HG03457 (cell line): ENCODE measurements at regions not wholly inside any gene's neighbourhood (a gene's known extent, or its start where the extent isn't known, plus 50 kb on each side); places are given as distances from the start of the nearest gene placed in this dataset.

Source experiments
- ATAC-seq: cut with Tn5 transposase; IDR thresholded peaks from one replicate; pipeline ENCODE4 v1.9.1; 2021; ENCODE audit warnings: moderate number of reproducible peaks; ENCODE audit not compliant: unreplicated experiment

DNA sequence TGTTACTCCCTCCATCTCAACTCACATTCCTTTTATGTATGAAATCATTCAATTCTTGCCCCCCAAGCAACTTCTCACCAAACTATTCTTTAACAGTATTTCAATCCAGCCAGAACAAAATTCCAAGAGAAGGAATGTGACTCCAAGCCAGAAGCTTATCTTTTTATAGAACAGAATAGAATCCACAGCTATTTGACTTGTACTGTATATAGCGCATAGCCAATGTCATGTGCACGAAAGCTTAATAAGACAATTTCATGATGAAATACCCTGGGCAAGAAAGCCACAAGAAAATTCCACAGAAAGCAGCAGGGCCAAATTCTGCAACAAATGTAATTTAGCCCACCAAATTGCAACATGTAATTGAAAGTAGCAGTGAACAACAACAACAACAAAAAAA lies 127.6 kb upstream of the UBE2E2 start:
- no peak for ATAC-seq

GRCh38 chr3:23076437-23076836 lies 126.7 kb upstream of the UBE2E2 start:
- no peak for ATAC-seq

DNA sequence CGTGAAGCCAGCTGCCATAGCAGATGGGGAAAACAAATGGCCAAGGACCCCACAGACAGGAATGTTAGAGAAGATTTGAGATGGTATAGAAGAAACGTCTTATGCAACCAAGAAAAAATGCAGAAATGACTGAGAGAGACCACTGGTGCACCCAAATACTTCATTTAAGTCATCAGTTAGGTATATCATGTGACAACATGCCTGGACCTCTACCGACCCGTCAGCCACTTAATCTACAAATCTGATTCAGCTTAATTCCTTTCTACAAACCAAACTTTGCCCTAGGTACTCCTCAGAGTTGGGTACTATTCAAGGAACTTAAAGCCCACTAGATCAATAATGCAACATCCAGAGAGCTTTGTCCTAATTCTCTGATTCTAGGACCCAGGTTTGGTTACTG lies 126.0 kb upstream of the UBE2E2 start:
- no peak for ATAC-seq

GRCh38 chr3:23078735-23079134 lies 124.4 kb upstream of the UBE2E2 start:
- ATAC-seq: no peak

DNA sequence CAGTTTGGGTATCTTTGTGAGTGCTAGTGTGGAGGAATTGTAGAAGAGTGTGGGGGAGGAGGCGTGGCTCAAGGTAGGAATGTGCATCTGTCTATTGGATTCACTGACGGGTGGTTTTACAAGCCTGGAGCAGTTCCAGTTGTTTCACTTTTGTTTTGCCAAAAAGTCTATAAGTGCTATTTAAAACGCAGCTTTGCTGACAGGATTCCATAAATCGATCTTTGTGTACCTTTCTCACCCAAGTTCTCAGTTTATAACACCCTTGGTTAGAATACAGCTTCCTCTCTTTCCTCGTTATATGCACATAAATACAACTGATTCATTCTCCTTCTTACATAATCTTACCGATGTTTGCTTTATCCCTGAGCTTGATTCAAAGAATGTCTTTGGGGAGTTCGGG lies 123.2 kb upstream of the UBE2E2 start:
- ATAC-seq: no peak

DNA sequence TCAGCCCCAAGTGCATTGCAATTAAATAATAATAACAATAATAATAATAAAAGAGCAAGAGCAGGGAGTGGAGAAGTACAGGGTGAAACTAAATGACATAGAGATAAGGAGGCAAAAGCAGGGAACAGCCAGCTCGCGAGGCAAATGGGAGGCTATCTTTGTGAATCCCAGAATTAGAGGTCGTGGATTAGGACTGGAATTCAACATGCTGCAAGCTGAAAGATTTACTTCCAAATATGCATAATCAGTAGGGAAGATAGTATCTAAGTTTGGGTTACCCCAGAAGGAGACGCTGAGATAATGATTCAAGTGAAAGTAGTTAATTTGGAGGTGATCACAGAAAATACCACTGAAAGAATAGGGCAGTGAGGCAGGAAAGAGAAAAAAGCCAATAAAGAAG lies 119.4 kb upstream of the UBE2E2 start:
- ATAC-seq: no peak

- ATAC-seq: no peak
Measured at GRCh38 chr3:23084367-23084766, 118.8 kb upstream of the UBE2E2 start.

DNA sequence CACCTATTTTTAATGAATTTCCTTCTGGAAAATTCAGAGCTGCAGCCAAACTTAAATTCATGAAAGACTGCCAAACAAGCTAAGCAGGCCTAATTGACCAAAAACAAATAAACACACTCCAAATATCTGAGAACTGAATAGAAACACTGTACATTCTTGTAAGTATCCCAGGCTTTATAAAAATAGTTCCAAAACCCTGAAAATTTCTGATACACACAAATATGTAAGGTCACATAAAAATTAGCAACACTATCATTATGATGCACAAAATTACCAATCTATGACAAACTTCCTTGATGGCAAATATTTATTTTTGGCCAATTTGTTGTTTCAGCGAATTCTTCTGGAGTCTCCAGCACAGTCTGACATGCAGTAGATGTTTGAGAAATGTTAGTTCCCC lies 117.9 kb upstream of the UBE2E2 start:
- no peak for ATAC-seq

- no peak for ATAC-seq
Measured at GRCh38 chr3:23086331-23086730, 116.8 kb upstream of the UBE2E2 start.

DNA sequence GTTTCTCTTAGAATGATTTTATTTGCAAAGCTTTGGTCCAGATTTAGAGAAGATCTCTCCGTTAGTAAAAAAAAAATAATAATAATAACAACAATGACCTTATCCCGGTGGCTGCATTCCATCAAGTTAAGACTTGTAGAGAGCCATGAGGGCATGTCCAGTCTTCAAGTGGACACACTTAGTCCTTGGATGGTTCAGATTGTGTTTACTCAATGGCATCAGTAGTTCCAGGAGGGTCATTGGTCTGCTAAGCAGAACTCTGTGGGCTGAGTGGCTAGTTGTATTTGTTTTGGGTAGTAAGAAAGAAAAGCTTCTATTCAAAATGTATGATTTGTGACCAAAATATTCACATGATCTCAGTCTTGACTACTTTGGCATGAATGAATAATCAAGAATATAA lies 116.3 kb upstream of the UBE2E2 start:
- ATAC-seq: no peak

DNA sequence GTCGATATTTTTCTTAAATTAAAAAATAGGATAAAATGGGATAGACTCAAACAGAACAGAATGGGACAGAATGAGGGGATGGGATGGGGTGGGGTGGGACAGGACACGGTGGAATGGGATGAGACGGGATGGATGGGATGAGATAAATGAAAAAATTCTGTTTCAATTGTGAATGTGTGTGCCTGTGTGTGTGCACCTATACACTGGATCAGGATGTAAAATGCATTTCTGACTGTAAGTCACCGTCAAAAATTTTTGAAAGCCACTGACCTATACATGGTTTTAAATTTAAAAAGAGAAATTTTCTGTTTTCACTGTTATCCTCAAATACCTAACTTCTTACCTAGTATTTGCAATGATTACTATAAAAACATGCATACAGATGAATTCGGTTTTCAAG lies 108.7 kb upstream of the UBE2E2 start:
- no peak for ATAC-seq

GRCh38 chr3:23094890-23095462 lies 108.2 kb upstream of the UBE2E2 start:
- ATAC-seq: no peak

DNA sequence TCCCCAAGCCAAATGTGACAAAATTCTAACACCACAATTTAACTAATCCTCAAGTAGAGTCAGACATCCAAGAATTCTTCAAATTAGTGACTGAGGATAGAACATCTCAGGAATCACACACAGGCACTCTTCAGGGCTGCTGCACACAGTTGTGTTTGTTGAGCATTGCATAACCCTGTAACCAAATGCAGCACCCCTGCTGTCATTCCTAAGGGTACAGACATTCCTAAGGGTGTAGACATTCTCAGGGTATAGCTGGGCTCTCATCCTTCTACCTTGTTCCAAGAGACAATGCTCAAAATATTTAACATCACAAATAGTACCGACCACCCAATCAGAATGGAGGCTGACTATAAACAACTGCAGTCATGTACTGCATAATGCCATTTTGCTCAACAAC lies 107.1 kb upstream of the UBE2E2 start:
- no peak for ATAC-seq

GRCh38 chr3:23099021-23099420 lies 104.1 kb upstream of the UBE2E2 start:
- ATAC-seq: no peak

- no peak for ATAC-seq
Measured at GRCh38 chr3:23099677-23100076, 103.5 kb upstream of the UBE2E2 start.

DNA sequence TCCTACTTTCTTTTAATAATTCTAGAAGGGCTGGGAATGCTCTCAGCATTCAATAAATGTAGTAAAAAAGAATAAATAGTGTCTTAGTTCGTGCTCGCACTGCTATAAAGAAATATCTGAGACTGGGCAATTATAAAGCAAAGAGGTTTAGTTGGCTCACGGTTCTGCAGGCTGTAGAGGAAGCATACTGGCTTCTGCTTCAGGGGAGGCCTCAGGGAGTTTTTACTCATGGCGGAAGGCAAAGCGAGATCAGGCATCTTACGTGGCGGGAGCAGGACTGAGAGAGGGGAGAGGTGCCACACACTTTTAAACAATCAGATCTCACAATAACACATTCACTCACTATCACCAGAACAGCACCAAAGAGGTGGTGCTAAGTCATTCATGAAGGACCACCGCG lies 103.0 kb upstream of the UBE2E2 start:
- ATAC-seq: no peak

GRCh38 chr3:23103764-23104163 lies 99.4 kb upstream of the UBE2E2 start:
- ATAC-seq: no peak

DNA sequence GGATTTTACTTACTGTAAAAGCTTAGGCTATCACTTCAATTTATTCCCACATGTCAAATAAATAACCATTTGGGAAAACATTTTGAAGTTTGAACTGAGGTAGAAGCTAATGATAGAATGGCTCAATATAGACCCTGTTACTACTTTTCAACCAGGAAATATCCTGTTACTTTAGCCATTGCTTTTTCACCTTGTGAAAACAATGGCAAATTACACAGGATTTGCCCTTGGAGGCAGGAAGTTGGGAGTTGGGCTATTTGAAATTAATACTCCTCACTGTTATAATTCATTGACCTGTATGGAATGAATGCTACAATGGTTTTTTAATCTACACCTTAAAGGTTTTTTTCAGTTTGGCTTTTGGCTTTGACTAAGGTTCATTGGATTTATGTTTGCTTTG lies 98.1 kb upstream of the UBE2E2 start:
- no peak for ATAC-seq

DNA sequence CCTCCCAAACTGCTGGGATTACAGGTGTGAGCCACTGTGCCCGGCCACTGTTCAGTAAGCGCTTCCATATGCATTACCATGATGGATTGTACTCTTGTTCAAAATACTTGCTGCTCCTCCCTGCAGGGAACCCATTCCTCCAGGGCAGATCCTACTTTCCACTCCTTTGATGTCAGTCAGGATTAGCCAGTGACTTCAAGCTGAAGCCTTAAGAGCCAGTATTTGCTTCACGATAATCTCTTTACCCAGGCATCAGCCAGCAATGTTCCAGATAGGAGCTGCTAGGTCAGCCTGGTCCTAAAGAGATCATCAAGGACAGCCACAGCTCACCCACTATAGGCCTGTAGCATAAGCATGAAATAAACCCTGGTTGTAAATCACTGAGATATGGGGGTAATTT lies 96.5 kb upstream of the UBE2E2 start:
- ATAC-seq: no peak

- ATAC-seq: no peak
Measured at GRCh38 chr3:23107221-23107620, 95.9 kb upstream of the UBE2E2 start.

DNA sequence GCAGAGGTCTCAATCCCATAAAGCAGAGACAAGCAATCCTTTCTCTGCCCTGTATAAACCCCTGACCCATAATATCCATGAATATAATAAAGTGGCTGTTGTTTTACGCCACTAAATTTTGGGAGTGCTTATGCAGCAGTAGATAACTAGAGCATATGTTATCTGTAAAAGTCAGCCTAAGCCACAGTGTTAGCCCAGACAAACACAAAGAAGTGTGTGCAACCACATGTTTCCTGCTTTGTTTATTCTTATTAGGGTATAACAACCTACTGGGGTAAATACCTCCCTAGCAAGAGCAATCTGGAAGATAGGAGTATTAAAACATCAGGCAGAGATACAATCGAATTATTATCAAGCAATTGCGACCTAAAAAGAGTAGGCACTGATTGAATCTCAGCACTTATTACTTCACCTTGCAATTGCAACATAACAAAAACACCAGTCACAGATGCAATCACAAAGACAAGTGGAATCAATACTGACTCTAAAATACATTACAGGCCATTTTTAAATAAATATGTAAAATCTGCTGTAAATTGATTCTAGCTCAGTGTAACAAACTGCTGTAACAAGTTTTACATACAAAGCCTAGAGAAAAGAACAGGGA lies 94.6 kb upstream of the UBE2E2 start:
- no peak for ATAC-seq

- no peak for ATAC-seq
Measured at GRCh38 chr3:23111286-23111685, 91.8 kb upstream of the UBE2E2 start.

DNA sequence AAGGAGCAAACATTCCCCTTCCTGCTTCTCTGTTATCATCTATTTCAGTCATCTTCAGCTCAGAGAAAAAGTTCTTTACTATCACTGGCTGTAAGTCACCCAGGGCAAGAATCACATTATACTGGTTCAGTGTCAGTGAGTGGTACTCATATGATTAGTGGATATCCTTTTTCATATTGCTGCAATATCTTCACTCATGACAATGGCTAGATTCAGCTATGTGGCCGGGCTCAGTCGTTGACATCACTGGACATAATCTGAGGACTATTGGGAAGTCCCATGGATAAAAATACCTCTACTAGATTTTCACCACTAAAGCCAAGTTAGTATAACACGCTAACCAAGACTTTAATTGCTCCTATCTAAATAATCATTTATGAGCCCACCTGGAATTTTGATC lies 91.3 kb upstream of the UBE2E2 start:
- ATAC-seq: no peak
